Hepatocyte (in vitro differentiated cells): ENCODE measurements at regions not wholly inside any gene's neighbourhood (a gene's known extent, or its start where the extent isn't known, plus 50 kb on each side); places are given as distances from the start of the nearest gene placed in this dataset.

Source experiments
- EZH2 ChIP-seq: fragments of 200-600 bp; sonication (generic); IDR thresholded peaks from 2 replicates; pipeline ENCODE4 v1.6.1; 2016; ENCODE audit warnings: antibody characterized with exemption, mild to moderate bottlenecking, borderline replicate concordance
- EZH2phosphoT487 ChIP-seq: fragments of 200-600 bp; sonication (generic); IDR thresholded peaks from one replicate; pipeline ENCODE4 v1.6.1; 2018; ENCODE audit warnings: antibody characterized with exemption, mild to moderate bottlenecking, low read depth, moderate library complexity; ENCODE audit not compliant: unreplicated experiment, severe bottlenecking
- TF ChIP-seq, protein P1 (sequence below): fragments of 200-600 bp; sonication (generic); IDR thresholded peaks from 2 replicates; pipeline ENCODE4 v1.5.1; 2016; ENCODE audit warnings: antibody characterized with exemption, mild to moderate bottlenecking; ENCODE audit not compliant: poor library complexity

DNA sequence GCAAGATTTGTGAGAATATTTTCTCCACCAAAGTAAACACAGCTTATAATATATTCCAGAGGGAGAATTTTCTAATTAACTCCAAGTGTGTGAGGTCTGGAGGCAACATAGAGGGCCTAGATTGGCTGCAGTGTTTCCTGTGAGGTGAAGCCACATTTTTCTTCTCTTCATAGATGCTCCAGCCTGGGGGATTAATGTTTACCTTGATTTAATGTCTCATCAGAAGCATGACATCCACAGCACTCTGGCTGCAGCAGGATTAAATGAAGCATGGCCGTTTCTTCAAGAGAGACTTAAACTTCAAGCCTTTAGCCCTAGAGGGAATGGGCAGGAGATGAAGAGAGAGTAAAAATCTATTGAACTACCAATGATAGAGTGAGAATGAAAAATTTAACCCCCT is 137.9 kb upstream of the ZBTB20 start:
- TF ChIP-seq, protein P1, sequence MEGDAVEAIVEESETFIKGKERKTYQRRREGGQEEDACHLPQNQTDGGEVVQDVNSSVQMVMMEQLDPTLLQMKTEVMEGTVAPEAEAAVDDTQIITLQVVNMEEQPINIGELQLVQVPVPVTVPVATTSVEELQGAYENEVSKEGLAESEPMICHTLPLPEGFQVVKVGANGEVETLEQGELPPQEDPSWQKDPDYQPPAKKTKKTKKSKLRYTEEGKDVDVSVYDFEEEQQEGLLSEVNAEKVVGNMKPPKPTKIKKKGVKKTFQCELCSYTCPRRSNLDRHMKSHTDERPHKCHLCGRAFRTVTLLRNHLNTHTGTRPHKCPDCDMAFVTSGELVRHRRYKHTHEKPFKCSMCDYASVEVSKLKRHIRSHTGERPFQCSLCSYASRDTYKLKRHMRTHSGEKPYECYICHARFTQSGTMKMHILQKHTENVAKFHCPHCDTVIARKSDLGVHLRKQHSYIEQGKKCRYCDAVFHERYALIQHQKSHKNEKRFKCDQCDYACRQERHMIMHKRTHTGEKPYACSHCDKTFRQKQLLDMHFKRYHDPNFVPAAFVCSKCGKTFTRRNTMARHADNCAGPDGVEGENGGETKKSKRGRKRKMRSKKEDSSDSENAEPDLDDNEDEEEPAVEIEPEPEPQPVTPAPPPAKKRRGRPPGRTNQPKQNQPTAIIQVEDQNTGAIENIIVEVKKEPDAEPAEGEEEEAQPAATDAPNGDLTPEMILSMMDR, result no peak
- no peak for TF ChIP-seq EZH2phosphoT487
- no peak for TF ChIP-seq EZH2
